H9 (cell line): ENCODE measurements at regions not wholly inside any gene's neighbourhood (a gene's known extent, or its start where the extent isn't known, plus 50 kb on each side); places are given as distances from the start of the nearest gene placed in this dataset.

Experiments
- DNase-seq: peaks from one replicate; pipeline ENCODE4 v3.0.0-alpha.2; 2017
- H2AFZ ChIP-seq: one replicate; pipeline ENCODE4 v1.6.1; 2013; ENCODE audit warnings: mild to moderate bottlenecking, low read length, control low read depth, moderate library complexity
- H2AK5ac ChIP-seq: 2 replicates; pipeline ENCODE4 v1.6.1; 2013; ENCODE audit warnings: low read length, control low read depth, mixed read lengths; ENCODE audit not compliant: insufficient read length
- H2BK120ac ChIP-seq: one replicate; pipeline ENCODE4 v1.6.1; 2013; ENCODE audit warnings: low read depth, mild to moderate bottlenecking, low read length, control low read depth, inconsistent platforms; ENCODE audit not compliant: poor library complexity, severe bottlenecking
- H2BK12ac ChIP-seq: 2 replicates; pipeline ENCODE4 v1.6.1; 2013; ENCODE audit warnings: low read length, control low read depth, mixed read lengths, low read depth; ENCODE audit not compliant: insufficient read length
- H2BK15ac ChIP-seq: 2 replicates; pipeline ENCODE4 v1.6.1; 2013; ENCODE audit warnings: low read depth, low read length, control low read depth
- H2BK20ac ChIP-seq: one replicate; pipeline ENCODE4 v1.6.1; 2013; ENCODE audit warnings: low read depth, mild to moderate bottlenecking, low read length, control low read depth, inconsistent platforms; ENCODE audit not compliant: poor library complexity, severe bottlenecking
- H2BK5ac ChIP-seq: 2 replicates; pipeline ENCODE4 v1.6.1; 2013; ENCODE audit warnings: low read length, control low read depth, mixed read lengths; ENCODE audit not compliant: insufficient read length
- H3K14ac ChIP-seq: 2 replicates; pipeline ENCODE4 v1.6.1; 2013; ENCODE audit warnings: low read length, control low read depth; ENCODE audit not compliant: insufficient read depth
- H3K18ac ChIP-seq: 2 replicates; pipeline ENCODE4 v1.6.1; 2013; ENCODE audit warnings: low read depth, mild to moderate bottlenecking, mixed read lengths, low read length, control low read depth; ENCODE audit not compliant: insufficient read length
- H3K23ac ChIP-seq: 2 replicates; pipeline ENCODE4 v1.6.1; 2013; ENCODE audit warnings: low read length, control low read depth, mixed read lengths, low read depth; ENCODE audit not compliant: insufficient read length
- H3K23me2 ChIP-seq: 2 replicates; pipeline ENCODE4 v1.6.1; 2013; ENCODE audit warnings: low read depth, mild to moderate bottlenecking, mixed read lengths, low read length, control low read depth; ENCODE audit not compliant: insufficient read length, poor library complexity, severe bottlenecking
- H3K27ac ChIP-seq: 2 replicates; pipeline ENCODE4 v1.5.1; 2013; ENCODE audit warnings: low read length, control low read depth, mixed read lengths, low read depth; ENCODE audit not compliant: insufficient read length
- H3K27me3 ChIP-seq: 2 replicates; pipeline ENCODE4 v1.6.1; 2013; ENCODE audit warnings: low read length, control low read depth, inconsistent platforms; ENCODE audit not compliant: insufficient read depth
- H3K4ac ChIP-seq: 2 replicates; pipeline ENCODE4 v1.6.1; 2013; ENCODE audit warnings: low read depth, mild to moderate bottlenecking, control low read depth, inconsistent platforms, low read length, moderate library complexity
- H3K4me1 ChIP-seq: 2 replicates; pipeline ENCODE4 v1.6.1; 2013; ENCODE audit warnings: low read length, control low read depth, inconsistent platforms; ENCODE audit not compliant: insufficient read depth
- H3K4me2 ChIP-seq: 2 replicates; pipeline ENCODE4 v1.6.1; 2013; ENCODE audit warnings: low read length, control low read depth, mixed read lengths; ENCODE audit not compliant: insufficient read length, insufficient read depth
- H3K56ac ChIP-seq: 2 replicates; pipeline ENCODE4 v1.6.1; 2013; ENCODE audit warnings: low read depth, mild to moderate bottlenecking, mixed read lengths, low read length, control low read depth; ENCODE audit not compliant: insufficient read length
- H3K79me1 ChIP-seq: 2 replicates; pipeline ENCODE4 v1.6.1; 2013; ENCODE audit warnings: low read depth, mild to moderate bottlenecking, moderate library complexity, low read length, control low read depth, inconsistent platforms; ENCODE audit not compliant: insufficient read depth, poor library complexity, severe bottlenecking
- H3K79me2 ChIP-seq: 2 replicates; pipeline ENCODE4 v1.6.1; 2013; ENCODE audit warnings: low read length, control low read depth, inconsistent platforms; ENCODE audit not compliant: insufficient read depth
- H3K9ac ChIP-seq: 2 replicates; pipeline ENCODE4 v1.6.1; 2013; ENCODE audit warnings: low read length, control low read depth, mixed read lengths; ENCODE audit not compliant: insufficient read length; ENCODE audit errors: extremely low read depth
- H3K9me3 ChIP-seq: one replicate; pipeline ENCODE4 v1.6.1; 2013; ENCODE audit warnings: low read depth, low read length, inconsistent platforms; ENCODE audit not compliant: control insufficient read depth
- H3T11ph ChIP-seq: one replicate; pipeline ENCODE4 v1.6.1; 2013; ENCODE audit warnings: mild to moderate bottlenecking, low read length, control low read depth, inconsistent platforms
- H4K20me1 ChIP-seq: one replicate; pipeline ENCODE4 v1.6.1; 2013; ENCODE audit not compliant: control insufficient read depth, insufficient read length, insufficient read depth
- H4K5ac ChIP-seq: 2 replicates; pipeline ENCODE4 v1.6.1; 2013; ENCODE audit warnings: low read depth, mild to moderate bottlenecking, mixed read lengths, low read length, control low read depth; ENCODE audit not compliant: insufficient read length
- H4K8ac ChIP-seq: replicated peaks from 2 replicates; pipeline ENCODE4 v1.6.1; 2013; ENCODE audit warnings: low read length, control low read depth, mixed read lengths, low read depth; ENCODE audit not compliant: insufficient read length
- H4K91ac ChIP-seq: 2 replicates; pipeline ENCODE4 v1.6.1; 2013; ENCODE audit warnings: low read depth, mild to moderate bottlenecking, moderate library complexity, mixed read lengths, low read length, control low read depth; ENCODE audit not compliant: insufficient read length
- H3K27ac Mint-ChIP-seq, 3 experiments: 2 replicates in 2 of 3; 3 replicates in 1 of 3; pipeline ENCODE4 v1.8.0; 2020 to 2021; ENCODE audit warnings: mixed read lengths in 3 of 3, mild to moderate bottlenecking in 1 of 3, moderate library complexity in 1 of 3
- H3K27me3 Mint-ChIP-seq: 2 replicates; pipeline ENCODE4 v1.8.0; 2021; ENCODE audit warnings: low read depth, mild to moderate bottlenecking, moderate library complexity, mixed read lengths
- H3K36me3 Mint-ChIP-seq, 3 experiments: 2 replicates in 2 of 3; 3 replicates in 1 of 3; pipeline ENCODE4 v1.8.0; 2020 to 2021; ENCODE audit warnings: low read depth in 3 of 3, mixed read lengths in 3 of 3; ENCODE audit not compliant: insufficient read depth in 1 of 3
- H3K4me1 Mint-ChIP-seq, 2 experiments: 2 replicates each; pipeline ENCODE4 v1.8.0; 2020; ENCODE audit warnings: mixed read lengths in 2 of 2
- H3K4me3 Mint-ChIP-seq, 2 experiments: 2 replicates in 1 of 2; 3 replicates in 1 of 2; pipeline ENCODE4 v1.8.0; 2020 to 2021; ENCODE audit warnings: mild to moderate bottlenecking in 2 of 2, mixed read lengths in 2 of 2, moderate library complexity in 1 of 2
- H3K9me3 Mint-ChIP-seq, 2 experiments: 2 replicates in 1 of 2; 3 replicates in 1 of 2; pipeline ENCODE4 v1.8.0; 2020; ENCODE audit warnings: mild to moderate bottlenecking in 2 of 2, mixed read lengths in 2 of 2, moderate library complexity in 1 of 2
- CTCF ChIP-seq: fragments of 200-600 bp; sonication (generic); conservative IDR thresholded peaks from 3 replicates; pipeline ENCODE4 v1.8.0; 2021; ENCODE audit warnings: antibody characterized with exemption, mild to moderate bottlenecking
- WGBS: extraction: QIAGEN DNeasy Blood & Tissue Kit; methylation state at CpG from one replicate; pipeline ENCODE4 v1.1.7; 2013; ENCODE audit warnings: missing lambda C conversion rate, low lambda C conversion rate, mixed read lengths; ENCODE audit not compliant: insufficient read length; ENCODE audit errors: extremely low coverage; 5-methylcytosine and 5-hydroxymethylcytosine counted together

GRCh38 chr6:156695742-156696141 lies 81.4 kb upstream of the ARID1B start:
- no peak overlapping the region for H3K27ac Mint-ChIP-seq
- H3K4ac ChIP-seq = no peak overlapping the region
- no peak overlapping the region for H3K56ac ChIP-seq
- H4K5ac ChIP-seq = no peak overlapping the region
- H3K27ac ChIP-seq = no peak overlapping the region
- H4K8ac ChIP-seq = no peak overlapping the region
- no peak overlapping the region for H2AK5ac ChIP-seq
- H4K20me1 ChIP-seq = no peaks in the 10 kb centered on the region
- no peak overlapping the region for H3K4me3 Mint-ChIP-seq
- H2BK12ac ChIP-seq = no peak overlapping the region
- TF ChIP-seq CTCF = no peak
- no peaks in the 10 kb centered on the region for H3K9me3 Mint-ChIP-seq
- no peaks in the 10 kb centered on the region for H3K36me3 Mint-ChIP-seq
- no peak overlapping the region for H2BK5ac ChIP-seq
- H2BK15ac ChIP-seq = no peak overlapping the region
- H4K91ac ChIP-seq = no peak overlapping the region
- no peak overlapping the region for H2BK20ac ChIP-seq
- H3K4me1 Mint-ChIP-seq = peaks cover 3 to 4% of the 10 kb centered on the region in 2 experiments; a peak in 3 of 4 replicates
- H3K23ac ChIP-seq = no peak overlapping the region
- H3K27me3 Mint-ChIP-seq = peaks cover 4% of the 10 kb centered on the region; the same call in 1 of the 2 replicates
- no peaks in the 10 kb centered on the region for H3K9me3 ChIP-seq
- no peak for DNase-seq
- no peaks in the 10 kb centered on the region for H3K79me1 ChIP-seq
- no peak overlapping the region for H3K4me2 ChIP-seq
- no peaks in the 10 kb centered on the region for H3K27me3 ChIP-seq
- H3K23me2 ChIP-seq = no peaks in the 10 kb centered on the region
- no peak overlapping the region for H2BK120ac ChIP-seq
- no peaks in the 10 kb centered on the region for H3K4me1 ChIP-seq
- H3T11ph ChIP-seq = no peak overlapping the region
- no peaks in the 10 kb centered on the region for H3K79me2 ChIP-seq
- no peak overlapping the region for H3K18ac ChIP-seq
- no CpG with 5 or more reads among the region's 6 CpGs for WGBS
- no peak overlapping the region for H3K14ac ChIP-seq
- H2AFZ ChIP-seq = no peak overlapping the region
- no peak overlapping the region for H3K9ac ChIP-seq
